ENCODE measurements at regions not wholly inside any gene's neighbourhood (a gene's known extent, or its start where the extent isn't known, plus 50 kb on each side); places are given as distances from the start of the nearest gene placed in this dataset.

GRCh38 chr4:141409556-141409955 lies 188.9 kb downstream of the ZNF330 start:
- DNase-seq: no peak
- Histone ChIP-seq H3K36me3 (no peaks in the 10 kb centered on the region), H3K27me3 (no peaks in the 10 kb centered on the region), H3K4me3 (no peak overlapping the region), H3K9me3 (no peaks in the 10 kb centered on the region), H3K4me1 (no peaks in the 10 kb centered on the region), H3K27ac (no peak overlapping the region)
- no peak for TF ChIP-seq CTCF (IDR thresholded peaks at IDR 0.05)
- intact Hi-C loops (cut with DNase I): no loop called here
- no peak for ATAC-seq

- Histone ChIP-seq H3K4me1 (no peaks in the 10 kb centered on the region), H3K27ac (no peak overlapping the region), H3K27me3 (no peaks in the 10 kb centered on the region), H3K4me3 (no peak overlapping the region), H3K36me3 (no peaks in the 10 kb centered on the region), H3K9me3 (no peaks in the 10 kb centered on the region)
- DNase-seq (no peak), ATAC-seq (no peak)
- TF ChIP-seq CTCF (IDR thresholded peaks at IDR 0.05): no peak
- intact Hi-C loops (cut with DNase I): no loop called here
Observed at GRCh38 chr4:141410839-141411238, 190.1 kb downstream of the ZNF330 start.

GRCh38 chr4:141411936-141412335 lies 191.2 kb downstream of the ZNF330 start:
- Histone ChIP-seq H3K27me3 (no peaks in the 10 kb centered on the region), H3K9me3 (no peaks in the 10 kb centered on the region), H3K4me1 (no peaks in the 10 kb centered on the region), H3K27ac (no peak overlapping the region), H3K36me3 (no peaks in the 10 kb centered on the region), H3K4me3 (no peak overlapping the region)
- no peak for TF ChIP-seq CTCF (IDR thresholded peaks at IDR 0.05)
- DNase-seq (no peak), ATAC-seq (no peak)
- intact Hi-C loops (cut with DNase I): no loop called here

GRCh38 chr4:141413366-141413765 lies 192.7 kb downstream of the ZNF330 start:
- no peak overlapping the region for H3K27ac ChIP-seq

GRCh38 chr4:141415651-141416050 lies 195.0 kb downstream of the ZNF330 start:
- intact Hi-C loops (cut with DNase I): no loop called here
- Histone ChIP-seq H3K4me1 (no peaks in the 10 kb centered on the region), H3K4me3 (no peak overlapping the region), H3K9me3 (no peaks in the 10 kb centered on the region), H3K36me3 (no peaks in the 10 kb centered on the region), H3K27me3 (no peaks in the 10 kb centered on the region), H3K27ac (no peak overlapping the region)
- DNase-seq: no peak
- no peak for ATAC-seq
- no peak for TF ChIP-seq CTCF (IDR thresholded peaks at IDR 0.05)

More at GRCh38 chr4:141413366-141413765, 192.7 kb downstream of the ZNF330 start:
- ATAC-seq: no peak
- H3K36me3 ChIP-seq: no peaks in the 10 kb centered on the region
- H3K4me1 ChIP-seq: no peaks in the 10 kb centered on the region
- intact Hi-C loops (cut with DNase I): no loop called here
- no peaks in the 10 kb centered on the region for H3K9me3 ChIP-seq
- no peak for DNase-seq
- TF ChIP-seq CTCF (IDR thresholded peaks at IDR 0.05): no peak
- H3K27me3 ChIP-seq: no peaks in the 10 kb centered on the region
- no peak overlapping the region for H3K4me3 ChIP-seq

GRCh38 chr4:141416219-141416618 lies 195.5 kb downstream of the ZNF330 start:
- Histone ChIP-seq H3K27ac (no peak overlapping the region), H3K36me3 (no peaks in the 10 kb centered on the region), H3K9me3 (no peaks in the 10 kb centered on the region), H3K4me1 (no peaks in the 10 kb centered on the region), H3K4me3 (no peak overlapping the region), H3K27me3 (no peaks in the 10 kb centered on the region)
- ATAC-seq (no peak), DNase-seq (no peak)
- intact Hi-C loops (cut with DNase I): no loop called here
- TF ChIP-seq CTCF (IDR thresholded peaks at IDR 0.05): no peak

All from upper lobe of right lung (tissue), 1 donor.